Fibroblast of lung (primary cell): ENCODE measurements at regions not wholly inside any gene's neighbourhood (a gene's known extent, or its start where the extent isn't known, plus 50 kb on each side); places are given as distances from the start of the nearest gene placed in this dataset.

Source experiments
- CTCF ChIP-seq, 2 donors: IDR thresholded peaks in 1 of 2; conservative IDR thresholded peaks in 1 of 2; 1 replicate in 1 of 2; 2 replicates in 1 of 2; pipeline ENCODE4 v1.5.1; 2011 to 2012; ENCODE audit warnings: low read length in 2 of 2, control low read depth in 1 of 2, inconsistent platforms in 1 of 2, low read depth in 1 of 2, mild to moderate bottlenecking in 1 of 2
- EZH2 ChIP-seq: IDR thresholded peaks from 2 replicates; pipeline ENCODE4 v1.5.1; 2012; ENCODE audit warnings: low read length, control low read depth, mild to moderate bottlenecking; ENCODE audit errors: missing control alignments

GRCh38 chr12:13278249-13278787 is 81.8 kb downstream of the EMP1 start:
- TF ChIP-seq CTCF (conservative IDR thresholded peaks at IDR 0.05 in 1 of 2, IDR thresholded peaks at IDR 0.05 in 1 of 2; ENCODE audit: low read depth in 1 of 2, low read length in 2 of 2), result peak; percentile 84 to 96
- TF ChIP-seq EZH2, result no peak
